ENCODE measurements at regions not wholly inside any gene's neighbourhood (a gene's known extent, or its start where the extent isn't known, plus 50 kb on each side); places are given as distances from the start of the nearest gene placed in this dataset.
"Not testable (repeated sequence)": the region's sequence is repeated elsewhere in the genome, so short reads cannot be mapped to it uniquely, and the experiment has no call there.

DNA sequence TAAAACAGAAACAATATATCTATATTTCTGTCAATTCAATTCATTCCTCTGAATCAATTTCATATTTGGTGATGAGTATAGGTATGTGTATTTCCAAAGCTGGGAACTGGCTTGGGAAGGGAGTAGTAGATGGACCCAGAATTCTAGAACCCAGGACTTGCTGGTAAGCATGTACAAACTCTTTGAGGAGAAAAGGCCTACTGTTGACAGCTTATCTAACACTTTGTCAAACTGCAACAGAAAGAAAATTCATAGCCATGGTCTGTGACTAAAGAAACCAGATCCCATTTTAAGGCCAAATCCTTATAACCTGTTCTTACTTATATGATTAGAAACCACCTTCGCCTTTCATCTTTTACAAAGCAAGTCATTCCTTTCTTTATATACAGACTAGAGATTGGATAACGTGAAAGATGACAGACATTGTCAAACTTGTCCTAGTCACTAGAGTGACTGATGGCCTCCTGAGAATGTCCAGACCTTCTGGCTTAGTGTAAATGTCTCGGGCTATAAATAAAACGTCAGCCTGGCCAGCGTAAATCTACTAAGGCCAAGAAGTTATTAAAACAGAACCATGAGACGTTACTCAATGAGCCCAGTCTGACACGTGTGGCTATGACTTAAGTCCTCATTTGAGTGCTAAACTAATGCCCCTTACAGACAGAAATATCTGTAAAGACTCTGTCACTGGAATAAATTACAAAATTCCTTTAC is 152.3 kb downstream of the ALDH8A1 start:
- peaks cover 14% of the 10 kb centered on the region for H3K9me3 Mint-ChIP-seq (ENCODE audit: low read depth)
- no peak overlapping the region for H3K4me3 Mint-ChIP-seq (ENCODE audit: low read depth)
- H3K36me3 Mint-ChIP-seq (ENCODE audit: insufficient read depth), result peaks cover 2% of the 10 kb centered on the region
- H3K27me3 Mint-ChIP-seq, result no peaks in the 10 kb centered on the region
- H3K27ac Mint-ChIP-seq, result no peak overlapping the region
- no peak for DNase-seq (ENCODE audit: low spot score, unreplicated experiment)
- peaks cover 6% of the 10 kb centered on the region for H3K4me1 Mint-ChIP-seq (ENCODE audit: low read depth)
- TF ChIP-seq, protein P1, sequence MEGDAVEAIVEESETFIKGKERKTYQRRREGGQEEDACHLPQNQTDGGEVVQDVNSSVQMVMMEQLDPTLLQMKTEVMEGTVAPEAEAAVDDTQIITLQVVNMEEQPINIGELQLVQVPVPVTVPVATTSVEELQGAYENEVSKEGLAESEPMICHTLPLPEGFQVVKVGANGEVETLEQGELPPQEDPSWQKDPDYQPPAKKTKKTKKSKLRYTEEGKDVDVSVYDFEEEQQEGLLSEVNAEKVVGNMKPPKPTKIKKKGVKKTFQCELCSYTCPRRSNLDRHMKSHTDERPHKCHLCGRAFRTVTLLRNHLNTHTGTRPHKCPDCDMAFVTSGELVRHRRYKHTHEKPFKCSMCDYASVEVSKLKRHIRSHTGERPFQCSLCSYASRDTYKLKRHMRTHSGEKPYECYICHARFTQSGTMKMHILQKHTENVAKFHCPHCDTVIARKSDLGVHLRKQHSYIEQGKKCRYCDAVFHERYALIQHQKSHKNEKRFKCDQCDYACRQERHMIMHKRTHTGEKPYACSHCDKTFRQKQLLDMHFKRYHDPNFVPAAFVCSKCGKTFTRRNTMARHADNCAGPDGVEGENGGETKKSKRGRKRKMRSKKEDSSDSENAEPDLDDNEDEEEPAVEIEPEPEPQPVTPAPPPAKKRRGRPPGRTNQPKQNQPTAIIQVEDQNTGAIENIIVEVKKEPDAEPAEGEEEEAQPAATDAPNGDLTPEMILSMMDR (IDR thresholded peaks at IDR 0.05; ENCODE audit: unreplicated experiment), result no peak

DNA sequence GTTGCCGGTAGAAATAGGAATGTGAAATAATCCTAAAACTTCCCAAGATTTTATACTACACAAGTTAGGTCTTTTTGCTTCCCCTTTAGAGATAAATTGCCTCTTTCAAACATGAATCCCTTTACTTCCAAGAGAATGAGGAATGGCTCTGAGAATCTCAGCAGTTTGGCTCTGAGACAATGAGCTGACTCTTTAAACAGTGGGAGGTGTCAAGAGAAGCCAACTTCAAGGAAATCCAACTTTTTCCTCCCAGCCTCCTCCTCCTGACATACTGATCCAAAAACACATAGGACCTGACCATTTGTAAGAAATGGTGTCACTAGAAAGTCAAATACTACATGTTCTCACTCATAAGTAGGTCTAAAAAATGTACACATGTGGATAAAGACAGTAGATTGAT is 154.2 kb downstream of the ALDH8A1 start:
- TF ChIP-seq, protein P1 (IDR thresholded peaks at IDR 0.05; ENCODE audit: unreplicated experiment), result no peak
- H3K27me3 Mint-ChIP-seq, result no peaks in the 10 kb centered on the region
- H3K27ac Mint-ChIP-seq, result no peak overlapping the region
- H3K4me1 Mint-ChIP-seq (ENCODE audit: low read depth), result peaks cover 2% of the 10 kb centered on the region
- H3K9me3 Mint-ChIP-seq (ENCODE audit: low read depth), result peaks cover 28% of the 10 kb centered on the region
- no peak overlapping the region for H3K4me3 Mint-ChIP-seq (ENCODE audit: low read depth)
- peaks cover 2% of the 10 kb centered on the region for H3K36me3 Mint-ChIP-seq (ENCODE audit: insufficient read depth)
- DNase-seq (ENCODE audit: low spot score, unreplicated experiment), result no peak

DNA sequence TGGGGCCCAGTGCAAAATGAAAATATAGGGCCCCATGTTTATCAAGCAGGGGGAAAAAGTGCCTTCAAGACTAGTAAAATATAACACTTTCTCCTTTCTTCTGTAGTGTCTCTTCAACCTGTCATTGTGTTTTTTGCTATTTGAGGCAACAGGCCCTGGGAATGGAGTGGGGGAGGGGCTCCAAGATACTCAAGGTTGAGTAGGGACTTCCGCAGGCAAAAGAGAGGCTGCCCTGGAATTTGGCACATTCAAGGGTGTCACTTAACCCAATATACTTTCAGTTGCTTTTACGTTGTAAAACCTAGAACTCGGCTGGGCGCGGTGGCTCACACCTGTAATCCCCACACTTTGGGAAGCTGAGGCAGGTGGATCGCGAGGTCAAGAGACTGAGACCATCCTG is 154.9 kb downstream of the ALDH8A1 start:
- Mint-ChIP-seq H3K9me3 (ENCODE audit: low read depth) (peaks cover 33% of the 10 kb centered on the region), H3K27ac (no peak overlapping the region), H3K4me1 (ENCODE audit: low read depth) (peaks cover 2% of the 10 kb centered on the region), H3K27me3 (no peaks in the 10 kb centered on the region), H3K36me3 (ENCODE audit: insufficient read depth) (peaks cover 3% of the 10 kb centered on the region), H3K4me3 (ENCODE audit: low read depth) (no peak overlapping the region)
- no peak for DNase-seq (ENCODE audit: low spot score, unreplicated experiment)
- TF ChIP-seq, protein P1 (IDR thresholded peaks at IDR 0.05; ENCODE audit: unreplicated experiment), result no peak

DNA sequence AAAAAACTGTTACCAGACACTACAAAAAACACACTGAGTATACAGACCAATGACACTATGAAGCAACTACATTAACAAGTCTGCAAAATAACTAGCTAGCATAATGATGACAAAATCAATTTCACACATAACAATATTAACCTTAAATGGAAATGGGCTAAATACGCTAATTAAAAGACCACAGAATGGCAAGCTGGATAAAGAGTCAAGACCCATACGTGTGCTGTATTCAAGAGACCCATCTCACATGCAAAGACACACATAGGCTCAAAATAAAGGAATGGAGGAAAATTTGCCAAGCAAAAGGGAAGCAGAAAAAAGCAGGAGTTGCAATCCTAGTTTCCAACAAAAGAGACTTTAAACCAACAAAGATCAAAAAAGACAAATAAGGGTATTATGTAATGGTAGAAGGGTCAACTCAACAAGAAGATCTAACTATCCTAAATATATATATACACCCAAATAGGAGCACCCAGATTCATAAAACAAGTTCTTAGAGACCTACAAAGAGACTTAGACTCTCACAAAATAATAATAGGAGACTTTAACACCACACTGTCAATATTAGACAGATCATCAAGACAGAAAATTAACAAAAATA is 158.6 kb downstream of the ALDH8A1 start:
- DNase-seq (ENCODE audit: low spot score, unreplicated experiment); H3K36me3 Mint-ChIP-seq (ENCODE audit: insufficient read depth); H3K27ac Mint-ChIP-seq; H3K27me3 Mint-ChIP-seq; H3K4me3 Mint-ChIP-seq (ENCODE audit: low read depth); H3K4me1 Mint-ChIP-seq (ENCODE audit: low read depth): not testable (repeated sequence)
- peaks cover 33% of the 10 kb centered on the region for H3K9me3 Mint-ChIP-seq (ENCODE audit: low read depth)

DNA sequence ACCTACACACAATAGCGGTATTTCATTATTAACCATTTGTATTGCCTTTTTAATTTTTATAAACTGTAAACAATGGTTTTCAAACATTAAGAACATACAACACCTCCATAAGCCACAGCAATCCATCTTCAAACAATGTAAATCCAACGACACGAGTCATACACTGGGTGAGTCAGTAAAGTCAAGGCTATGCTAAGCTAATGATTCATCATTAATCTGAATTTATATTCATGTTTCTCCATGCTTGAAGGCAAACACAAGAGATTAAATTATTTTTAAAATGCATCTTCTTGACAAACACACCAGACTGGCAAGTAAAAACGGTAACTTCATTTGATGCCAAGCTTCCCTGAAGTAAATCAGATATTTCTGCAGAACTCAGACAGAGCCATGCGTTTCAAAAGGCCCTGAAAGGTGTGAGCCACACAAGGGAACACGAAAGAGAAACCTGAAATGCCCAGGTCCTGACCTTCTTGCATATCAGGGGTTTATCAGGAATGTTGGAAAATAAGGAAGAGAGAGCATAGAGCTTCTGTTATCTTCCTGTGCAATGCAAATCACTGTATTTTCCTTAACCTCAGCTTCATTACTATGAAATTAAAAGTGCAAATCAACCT is 162.5 kb downstream of the ALDH8A1 start:
- H3K27me3 Mint-ChIP-seq, result no peaks in the 10 kb centered on the region
- no peak overlapping the region for H3K4me3 Mint-ChIP-seq (ENCODE audit: low read depth)
- peaks cover 1% of the 10 kb centered on the region for H3K36me3 Mint-ChIP-seq (ENCODE audit: insufficient read depth)
- peaks cover 3% of the 10 kb centered on the region for H3K4me1 Mint-ChIP-seq (ENCODE audit: low read depth)
- DNase-seq (ENCODE audit: low spot score, unreplicated experiment), result no peak
- H3K27ac Mint-ChIP-seq, result no peak overlapping the region
- peaks cover 17% of the 10 kb centered on the region for H3K9me3 Mint-ChIP-seq (ENCODE audit: low read depth)
- TF ChIP-seq, protein P1 (IDR thresholded peaks at IDR 0.05; ENCODE audit: unreplicated experiment), result no peak
